HG03025 (cell line): ENCODE measurements at regions not wholly inside any gene's neighbourhood (a gene's known extent, or its start where the extent isn't known, plus 50 kb on each side); places are given as distances from the start of the nearest gene placed in this dataset.

ENCODE experiments used
- ATAC-seq: cut with Tn5 transposase; IDR thresholded peaks from one replicate; pipeline ENCODE4 v1.9.1; 2021; ENCODE audit warnings: mild to moderate bottlenecking, moderate library complexity; ENCODE audit not compliant: unreplicated experiment, low FRiP score

DNA sequence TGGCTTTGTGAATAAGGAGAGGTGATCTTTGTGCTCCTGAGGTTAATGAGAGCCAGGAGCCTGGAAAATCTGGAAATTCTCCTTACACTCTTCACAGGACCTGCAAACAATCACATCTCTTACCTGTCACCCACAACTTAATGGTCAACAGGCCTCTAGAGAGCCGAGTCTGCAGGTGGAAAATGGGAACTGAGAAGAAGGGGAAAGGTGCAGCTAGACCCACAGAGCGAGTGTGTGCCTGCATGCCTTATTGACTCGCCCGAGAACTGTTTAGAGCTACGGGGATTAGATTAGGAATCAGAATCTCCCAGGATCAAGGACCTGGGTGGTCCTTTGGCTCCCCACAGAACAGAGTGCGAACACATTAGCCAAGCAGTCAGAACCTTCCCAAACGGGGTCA, 329.6 kb downstream of the PTEN start:
- no peak for ATAC-seq

GRCh38 chr10:88194041-88194887, 330.8 kb downstream of the PTEN start:
- ATAC-seq = no peak

DNA sequence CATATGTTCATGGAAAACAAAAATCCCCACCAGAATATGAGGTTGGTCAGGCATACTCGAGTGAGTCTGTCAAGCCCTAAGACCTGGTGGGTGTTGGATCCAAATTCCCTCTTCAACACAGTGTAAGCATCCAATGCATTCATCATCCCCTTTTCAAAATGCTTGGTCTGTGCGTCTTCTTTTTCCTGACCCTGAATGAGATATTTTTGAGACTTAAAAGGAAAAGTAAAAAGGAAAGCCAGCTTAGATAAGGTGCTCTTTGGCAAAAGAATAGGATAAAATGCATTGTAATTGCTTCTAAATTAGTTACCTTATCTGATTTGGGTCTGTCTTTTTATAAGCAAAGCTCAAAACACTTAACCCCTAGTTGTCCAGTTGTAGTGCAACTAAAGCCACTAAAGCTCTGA, 331.5 kb downstream of the PTEN start:
- no peak for ATAC-seq

GRCh38 chr10:88195841-88196240, 332.4 kb downstream of the PTEN start:
- ATAC-seq = no peak

DNA sequence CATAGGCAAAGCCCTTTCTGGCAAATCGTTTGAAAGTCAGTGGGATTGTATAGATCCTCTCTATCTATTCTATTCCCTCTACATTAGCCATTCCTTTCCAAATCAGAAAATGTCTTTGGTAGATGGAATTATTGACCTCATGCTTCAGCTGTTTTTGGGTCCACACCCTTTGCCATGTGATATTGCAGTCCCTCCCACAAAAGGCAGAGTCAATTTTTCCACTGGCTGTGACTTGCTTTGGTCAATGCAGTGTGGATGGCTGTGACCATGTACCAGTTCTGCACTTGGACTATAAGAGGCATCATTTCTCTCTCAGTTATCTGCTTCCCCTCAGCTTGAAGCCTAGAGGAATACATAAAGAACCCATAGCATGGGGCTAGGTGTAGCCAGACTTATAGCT, 332.9 kb downstream of the PTEN start:
- no peak for ATAC-seq

GRCh38 chr10:88198023-88198422, 334.6 kb downstream of the PTEN start:
- no peak for ATAC-seq

- ATAC-seq = no peak
These were observed 337.0 kb downstream of the PTEN start for GRCh38 chr10:88200312-88201032.

GRCh38 chr10:88205842-88206446, 342.5 kb downstream of the PTEN start:
- no peak for ATAC-seq

DNA sequence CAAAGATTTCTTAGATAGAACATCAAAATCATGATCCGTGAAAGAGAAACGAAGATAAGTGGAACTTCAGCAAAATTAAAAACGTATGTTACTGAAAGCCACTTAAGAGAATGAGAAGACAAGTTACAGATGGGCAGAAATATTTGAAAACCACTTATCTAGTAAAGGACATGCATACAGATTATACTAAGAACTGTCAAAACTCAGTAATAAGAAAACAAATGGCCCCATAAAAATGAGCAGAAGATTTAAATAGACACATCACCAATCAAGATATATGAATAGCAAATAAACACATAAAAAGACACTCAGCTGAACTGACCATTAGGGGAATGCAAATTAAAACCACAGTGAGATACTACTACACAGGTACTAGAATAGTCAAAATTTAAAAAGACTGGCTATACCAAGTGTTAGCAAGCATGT, 343.7 kb downstream of the PTEN start:
- ATAC-seq = no peak

GRCh38 chr10:88209231-88209630, 345.8 kb downstream of the PTEN start:
- ATAC-seq = no peak

DNA sequence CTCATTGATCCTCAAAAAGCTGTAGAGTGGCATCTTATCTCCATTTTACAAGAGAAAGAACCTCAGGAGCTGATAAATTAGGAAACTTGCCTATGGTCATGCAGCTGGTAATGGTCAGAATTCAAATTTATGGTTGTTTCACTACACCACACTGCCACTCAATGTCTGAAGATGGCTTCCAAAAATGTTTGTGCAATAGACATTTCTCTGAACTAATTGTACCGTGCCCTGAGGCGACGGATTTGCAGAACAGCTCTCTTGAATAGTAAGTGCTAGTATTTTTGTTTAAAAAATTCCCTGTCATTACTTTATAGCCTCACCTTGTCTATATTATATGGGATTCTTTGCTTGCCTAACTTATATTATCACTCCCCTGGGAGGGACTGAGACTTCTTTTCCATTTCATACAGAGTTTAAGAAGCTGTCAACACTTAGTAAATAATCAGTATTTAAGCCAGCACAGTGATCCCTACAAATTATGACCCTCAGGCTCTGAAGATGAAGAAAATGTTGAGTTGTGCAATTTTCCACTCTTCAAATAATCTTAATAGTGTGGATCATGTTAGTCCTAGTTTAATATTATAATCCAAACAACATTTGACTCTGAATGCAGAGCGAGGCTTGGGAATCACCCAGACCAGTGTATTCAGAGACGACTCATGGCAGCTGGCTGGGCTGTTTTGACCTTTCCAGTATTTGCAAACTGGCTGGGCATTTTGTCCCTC, 346.6 kb downstream of the PTEN start:
- no peak for ATAC-seq

- ATAC-seq = no peak
These were observed 347.8 kb downstream of the PTEN start for GRCh38 chr10:88211230-88211629.

GRCh38 chr10:88212069-88212468, 348.6 kb downstream of the PTEN start:
- no peak for ATAC-seq

- no peak for ATAC-seq
These were observed 349.7 kb downstream of the PTEN start for GRCh38 chr10:88213065-88213605.

- no peak for ATAC-seq
These were observed 353.6 kb downstream of the PTEN start for GRCh38 chr10:88216976-88217375.

DNA sequence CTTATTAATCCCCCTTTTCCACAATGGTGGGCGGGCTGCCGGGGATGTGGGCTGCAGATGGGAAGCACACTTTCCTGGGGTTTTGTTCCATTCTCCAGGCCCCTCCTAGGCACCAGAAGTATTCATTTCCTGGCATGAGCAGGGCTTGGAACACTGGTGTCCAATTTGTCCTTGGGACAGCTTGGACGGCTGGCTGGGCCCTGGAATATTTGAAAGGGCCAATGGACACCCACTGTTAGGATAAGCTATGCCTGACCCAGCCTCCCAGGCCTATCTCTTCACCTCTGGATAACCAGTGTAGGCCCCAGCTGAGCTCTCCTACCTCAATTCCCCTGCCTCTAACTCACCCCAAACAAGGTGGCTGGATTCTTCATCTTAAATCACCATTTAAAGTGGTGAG, 354.9 kb downstream of the PTEN start:
- ATAC-seq = no peak

GRCh38 chr10:88219753-88220152, 356.3 kb downstream of the PTEN start:
- ATAC-seq = no peak

- no peak for ATAC-seq
These were observed 357.9 kb downstream of the PTEN start for GRCh38 chr10:88221010-88221973.

GRCh38 chr10:88222881-88223280, 359.5 kb downstream of the PTEN start:
- ATAC-seq = no peak
